HCEC 1CT (cell line): ENCODE measurements at regions not wholly inside any gene's neighbourhood (a gene's known extent, or its start where the extent isn't known, plus 50 kb on each side); places are given as distances from the start of the nearest gene placed in this dataset.
"Not testable (repeated sequence)": the region's sequence is repeated elsewhere in the genome, so short reads cannot be mapped to it uniquely, and the experiment has no call there.

Experiments
- DNase-seq: peaks from one replicate; pipeline ENCODE4 v3.0.0-alpha.2; 2017

DNA sequence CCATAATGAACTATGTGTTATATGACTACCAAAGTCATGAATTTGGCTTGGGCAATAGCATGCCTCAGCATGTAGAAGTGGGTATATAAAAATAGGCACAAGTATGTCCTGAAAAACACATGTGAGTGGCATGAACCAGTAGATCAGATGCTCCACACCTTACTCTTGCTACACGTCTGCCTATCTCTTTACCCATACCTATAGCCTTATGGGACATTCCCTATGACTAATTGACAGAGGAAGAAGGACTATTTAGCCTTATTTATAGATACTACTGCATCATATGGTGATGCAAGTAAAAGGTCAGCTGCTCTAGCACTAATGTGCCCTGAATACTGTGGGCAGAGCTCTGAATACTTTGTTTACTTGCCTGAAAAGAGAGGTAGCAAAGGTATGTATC lies 81.0 kb upstream of the ZPLD1 start:
- DNase-seq, result no peak

DNA sequence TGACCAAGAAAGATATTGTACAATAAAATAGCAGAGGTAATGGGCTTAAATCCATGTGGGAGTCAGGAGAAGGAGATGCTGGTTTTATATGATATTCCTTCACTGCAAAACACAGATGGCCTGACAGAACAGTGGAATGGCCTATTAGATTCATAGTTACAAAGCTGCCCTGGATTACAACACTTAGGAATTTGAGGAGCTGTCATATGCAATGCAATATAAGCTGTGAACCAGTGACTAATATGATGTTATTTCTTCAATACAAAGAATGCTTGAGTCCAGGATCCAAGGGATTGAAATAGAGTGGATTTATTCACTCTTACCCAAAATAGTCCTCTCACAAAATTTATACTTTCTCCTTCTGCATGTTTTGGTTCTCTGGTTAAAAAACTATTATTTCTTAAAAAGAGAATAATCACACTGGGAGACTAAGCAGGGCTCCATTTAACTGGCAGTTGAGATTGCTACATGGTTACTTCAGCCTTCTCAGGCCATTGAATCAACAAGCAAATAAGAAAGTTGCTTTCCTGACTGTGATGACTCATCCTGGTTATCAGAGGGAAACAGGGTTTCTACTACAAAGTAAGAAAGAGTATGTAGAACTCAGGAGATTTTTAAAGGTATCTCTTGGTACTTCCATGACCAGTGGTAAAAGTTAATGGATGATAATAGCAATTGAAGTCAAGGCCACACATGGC lies 79.8 kb upstream of the ZPLD1 start:
- peak; percentile 76 for DNase-seq

DNA sequence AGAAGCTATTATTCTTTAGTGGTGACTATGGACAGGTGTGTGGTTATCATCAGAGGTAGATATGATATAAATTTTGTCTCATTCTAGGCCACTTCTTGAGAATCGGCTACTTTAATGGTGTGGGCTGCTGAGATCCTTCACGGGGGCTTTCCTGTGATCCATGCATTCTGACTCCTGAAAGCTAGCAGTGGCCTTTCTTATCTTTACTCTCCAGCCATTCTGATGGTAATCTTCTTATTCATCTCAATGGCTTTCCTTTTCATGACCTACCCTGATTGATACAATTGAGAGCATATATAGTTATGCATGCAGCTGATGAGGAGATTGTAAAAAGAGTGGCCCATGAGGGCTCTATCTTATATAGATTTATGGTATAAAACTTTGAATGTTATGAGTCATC lies 78.3 kb upstream of the ZPLD1 start:
- no peak for DNase-seq

- DNase-seq, result not testable (repeated sequence)
Observed at GRCh38 chr3:102357313-102357712, 77.5 kb upstream of the ZPLD1 start.

GRCh38 chr3:102360183-102360860 lies 74.5 kb upstream of the ZPLD1 start:
- DNase-seq, result no peak

- DNase-seq, result no peak
Observed at GRCh38 chr3:102361101-102361500, 73.7 kb upstream of the ZPLD1 start.

DNA sequence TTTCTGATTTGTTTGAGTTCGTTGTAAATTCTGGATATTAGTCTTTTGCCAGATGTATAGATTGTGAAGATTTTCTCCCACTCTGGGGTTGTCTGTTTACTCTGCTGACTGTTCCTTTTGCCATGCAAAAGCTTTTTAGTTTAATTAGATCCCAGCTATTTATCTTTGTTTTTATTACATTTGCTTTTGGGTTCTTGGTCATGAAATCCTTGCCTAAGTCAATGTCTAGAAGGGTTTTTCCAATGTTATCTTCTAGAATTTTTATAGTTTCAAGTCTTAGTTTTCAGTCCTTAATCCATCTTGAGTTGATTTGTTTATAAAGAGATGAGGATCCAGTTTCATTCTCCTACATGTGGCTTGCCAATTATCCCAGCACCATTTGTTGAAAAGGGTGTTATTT lies 68.7 kb upstream of the ZPLD1 start:
- not testable (repeated sequence) for DNase-seq

- DNase-seq, result no peak
Observed at GRCh38 chr3:102374863-102375634, 59.8 kb upstream of the ZPLD1 start.

DNA sequence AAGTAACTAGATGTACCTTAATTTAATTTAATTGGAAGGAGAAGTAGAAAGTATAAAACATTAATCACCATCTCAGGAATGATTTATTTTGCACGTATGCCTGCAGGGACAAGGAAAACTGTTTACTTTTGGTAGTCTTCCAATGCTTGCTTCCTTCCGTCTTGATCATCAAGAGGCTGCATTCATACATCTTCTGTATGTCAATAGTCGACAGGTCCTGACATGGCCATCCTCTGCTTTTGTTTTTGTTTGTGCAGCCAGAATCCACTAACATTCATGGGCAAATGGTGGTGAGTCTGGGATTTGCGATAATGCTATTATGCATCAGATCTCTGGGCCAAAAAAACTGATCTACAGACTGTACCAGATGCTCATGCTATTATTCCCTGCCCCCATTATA lies 56.6 kb upstream of the ZPLD1 start:
- no peak for DNase-seq

DNA sequence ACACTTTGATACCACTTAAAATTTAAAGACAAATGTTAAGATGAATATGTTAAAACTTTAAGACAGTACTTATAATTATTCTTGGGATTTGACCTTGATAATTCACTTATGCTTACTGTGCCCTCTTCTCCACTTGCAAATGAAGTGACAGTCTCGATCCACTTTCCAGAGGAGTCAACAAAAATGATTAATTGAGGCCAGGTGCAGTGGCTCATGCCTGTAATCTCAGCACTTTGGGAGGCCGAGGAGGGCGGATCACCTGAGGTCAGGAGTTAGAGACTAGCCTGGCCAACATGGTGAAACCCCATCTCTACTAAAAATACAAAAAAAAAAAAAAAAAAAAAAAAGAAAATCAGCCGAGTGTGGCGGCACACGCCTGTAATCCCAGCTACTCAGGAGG lies 52.6 kb upstream of the ZPLD1 start:
- not testable (repeated sequence) for DNase-seq
